DOHH2 (cell line): ENCODE measurements at regions not wholly inside any gene's neighbourhood (a gene's known extent, or its start where the extent isn't known, plus 50 kb on each side); places are given as distances from the start of the nearest gene placed in this dataset.
"Not testable (repeated sequence)": the region's sequence is repeated elsewhere in the genome, so short reads cannot be mapped to it uniquely, and the experiment has no call there.

Experiments used
- H3F3A ChIP-seq: fragments of 200-600 bp; sonication (generic), shearing (Covaris generic); 2 replicates; pipeline ENCODE4 v1.6.0; 2016; ENCODE audit warnings: antibody characterized with exemption, mild to moderate bottlenecking; ENCODE audit not compliant: control insufficient read depth, insufficient read depth
- H3K27ac ChIP-seq: fragments of 200-600 bp; sonication (generic); 2 replicates; pipeline ENCODE4 v1.5.1; 2014; ENCODE audit warnings: low read depth, mild to moderate bottlenecking, low read length, moderate library complexity
- H3K27me3 ChIP-seq: fragments of 200-600 bp; sonication (generic); 2 replicates; pipeline ENCODE4 v1.6.1; 2014; ENCODE audit warnings: mild to moderate bottlenecking, low read length, mixed read lengths; ENCODE audit not compliant: control insufficient read depth
- H3K36me3 ChIP-seq: fragments of 200-600 bp; sonication (generic); 2 replicates; pipeline ENCODE4 v1.6.1; 2014; ENCODE audit warnings: mild to moderate bottlenecking, low read length, moderate library complexity, mixed read lengths; ENCODE audit not compliant: control insufficient read depth
- H3K4me1 ChIP-seq: fragments of 200-600 bp; sonication (generic); 2 replicates; pipeline ENCODE4 v1.6.1; 2014; ENCODE audit warnings: mild to moderate bottlenecking, low read length, mixed read lengths; ENCODE audit not compliant: control insufficient read depth
- H3K4me2 ChIP-seq: fragments of 200-600 bp; sonication (generic); 2 replicates; pipeline ENCODE4 v1.6.0; 2014; ENCODE audit warnings: mild to moderate bottlenecking, low read length, moderate library complexity
- H3K4me3 ChIP-seq: fragments of 200-600 bp; sonication (generic); 2 replicates; pipeline ENCODE4 v1.5.1; 2014; ENCODE audit warnings: mild to moderate bottlenecking, low read length, mixed read lengths
- H3K79me2 ChIP-seq: fragments of 200-600 bp; sonication (generic); 2 replicates; pipeline ENCODE4 v1.6.1; 2014; ENCODE audit warnings: mild to moderate bottlenecking, low read length, mixed read lengths; ENCODE audit not compliant: control insufficient read depth
- H3K9me2 ChIP-seq: fragments of 200-600 bp; sonication (generic); replicated peaks from 2 replicates; pipeline ENCODE4 v1.6.1; 2014; ENCODE audit warnings: mild to moderate bottlenecking, low read length, mixed read lengths; ENCODE audit not compliant: control insufficient read depth
- H3K9me3 ChIP-seq: fragments of 200-600 bp; sonication (generic); 2 replicates; pipeline ENCODE4 v1.6.1; 2014; ENCODE audit warnings: antibody characterized with exemption, low read length, mixed read lengths; ENCODE audit not compliant: control insufficient read depth, insufficient read depth
- H4K20me1 ChIP-seq: fragments of 200-600 bp; sonication (generic); 2 replicates; pipeline ENCODE4 v1.6.0; 2014; ENCODE audit warnings: low read depth, mild to moderate bottlenecking, antibody characterized with exemption, low read length, moderate library complexity; ENCODE audit not compliant: control insufficient read depth, insufficient read depth
- EZH2phosphoT487 ChIP-seq: fragments of 200-600 bp; sonication (generic); IDR thresholded peaks from 2 replicates; pipeline ENCODE4 v1.6.1; 2017; ENCODE audit warnings: borderline replicate concordance, mild to moderate bottlenecking, antibody characterized with exemption, low read length, moderate library complexity, mixed read lengths
- TF ChIP-seq, protein P1 (sequence below): fragments of 200-600 bp; sonication (generic); IDR thresholded peaks from one replicate; pipeline ENCODE4 v1.5.1; 2014; ENCODE audit warnings: antibody characterized with exemption, mild to moderate bottlenecking, low read depth, low read length; ENCODE audit not compliant: poor library complexity, severe bottlenecking

DNA sequence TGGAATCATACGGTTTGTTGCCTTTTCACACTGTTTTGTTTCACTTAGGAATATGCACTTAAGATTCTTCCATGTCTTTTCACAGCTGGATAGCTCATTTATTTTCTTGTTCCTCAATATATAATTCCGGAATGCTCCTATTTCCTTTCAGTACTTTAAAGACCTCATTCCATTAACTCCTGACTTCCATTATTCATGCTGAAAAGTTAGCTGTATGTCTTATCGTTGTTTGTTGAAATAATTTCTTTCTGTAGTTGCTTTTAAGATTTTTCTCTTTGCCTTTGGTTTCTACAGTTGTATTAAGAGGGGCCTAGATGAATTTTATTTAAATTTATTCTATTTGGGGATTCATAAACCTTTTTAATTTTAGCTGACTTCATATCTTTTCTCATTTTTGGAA, 122.2 kb downstream of the ANXA2 start:
- no peaks in the 10 kb centered on the region for H3F3A ChIP-seq
- no peak for TF ChIP-seq EZH2phosphoT487
- no peaks in the 10 kb centered on the region for H3K79me2 ChIP-seq
- H3K4me1 ChIP-seq: no peaks in the 10 kb centered on the region
- no peaks in the 10 kb centered on the region for H3K36me3 ChIP-seq
- no peaks in the 10 kb centered on the region for H3K27me3 ChIP-seq
- H3K9me3 ChIP-seq: peaks cover 9% of the 10 kb centered on the region; the same call in 1 of the 2 replicates
- no peaks in the 10 kb centered on the region for H4K20me1 ChIP-seq
- H3K4me2 ChIP-seq: no peak overlapping the region
- no peak overlapping the region for H3K27ac ChIP-seq
- no peaks in the 10 kb centered on the region for H3K9me2 ChIP-seq
- no peak overlapping the region for H3K4me3 ChIP-seq

DNA sequence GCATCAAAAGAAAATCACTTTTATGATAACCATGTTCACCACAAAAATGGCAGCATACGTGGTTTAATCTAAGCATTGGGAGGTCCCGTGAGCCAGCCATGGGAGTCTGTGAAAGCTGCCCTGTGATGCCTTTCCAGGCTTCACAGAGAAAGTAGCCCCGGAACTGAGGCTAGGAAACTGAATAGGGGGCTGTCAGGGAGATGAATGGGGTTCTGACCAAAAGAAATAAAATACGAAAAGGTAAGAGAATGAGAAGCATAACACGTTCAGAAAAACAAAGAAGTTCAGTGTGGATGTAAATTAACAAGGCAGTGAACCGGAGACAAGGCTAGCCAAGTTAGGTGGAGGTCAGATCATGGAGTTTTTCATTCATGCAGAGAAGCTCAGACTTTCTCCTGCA, 118.9 kb downstream of the ANXA2 start:
- Histone ChIP-seq H3K79me2 (no peaks in the 10 kb centered on the region), H3K27me3 (no peaks in the 10 kb centered on the region), H3K4me1 (no peaks in the 10 kb centered on the region), H3K27ac (no peak overlapping the region), H3K4me2 (no peak overlapping the region), H3K36me3 (no peaks in the 10 kb centered on the region), H4K20me1 (no peaks in the 10 kb centered on the region), H3K9me3 (peaks cover 9% of the 10 kb centered on the region; the same call in 1 of the 2 replicates), H3K4me3 (no peak overlapping the region), H3F3A (no peaks in the 10 kb centered on the region), H3K9me2 (no peaks in the 10 kb centered on the region)
- no peak for TF ChIP-seq EZH2phosphoT487
- TF ChIP-seq, protein P1, sequence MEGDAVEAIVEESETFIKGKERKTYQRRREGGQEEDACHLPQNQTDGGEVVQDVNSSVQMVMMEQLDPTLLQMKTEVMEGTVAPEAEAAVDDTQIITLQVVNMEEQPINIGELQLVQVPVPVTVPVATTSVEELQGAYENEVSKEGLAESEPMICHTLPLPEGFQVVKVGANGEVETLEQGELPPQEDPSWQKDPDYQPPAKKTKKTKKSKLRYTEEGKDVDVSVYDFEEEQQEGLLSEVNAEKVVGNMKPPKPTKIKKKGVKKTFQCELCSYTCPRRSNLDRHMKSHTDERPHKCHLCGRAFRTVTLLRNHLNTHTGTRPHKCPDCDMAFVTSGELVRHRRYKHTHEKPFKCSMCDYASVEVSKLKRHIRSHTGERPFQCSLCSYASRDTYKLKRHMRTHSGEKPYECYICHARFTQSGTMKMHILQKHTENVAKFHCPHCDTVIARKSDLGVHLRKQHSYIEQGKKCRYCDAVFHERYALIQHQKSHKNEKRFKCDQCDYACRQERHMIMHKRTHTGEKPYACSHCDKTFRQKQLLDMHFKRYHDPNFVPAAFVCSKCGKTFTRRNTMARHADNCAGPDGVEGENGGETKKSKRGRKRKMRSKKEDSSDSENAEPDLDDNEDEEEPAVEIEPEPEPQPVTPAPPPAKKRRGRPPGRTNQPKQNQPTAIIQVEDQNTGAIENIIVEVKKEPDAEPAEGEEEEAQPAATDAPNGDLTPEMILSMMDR: no peak

DNA sequence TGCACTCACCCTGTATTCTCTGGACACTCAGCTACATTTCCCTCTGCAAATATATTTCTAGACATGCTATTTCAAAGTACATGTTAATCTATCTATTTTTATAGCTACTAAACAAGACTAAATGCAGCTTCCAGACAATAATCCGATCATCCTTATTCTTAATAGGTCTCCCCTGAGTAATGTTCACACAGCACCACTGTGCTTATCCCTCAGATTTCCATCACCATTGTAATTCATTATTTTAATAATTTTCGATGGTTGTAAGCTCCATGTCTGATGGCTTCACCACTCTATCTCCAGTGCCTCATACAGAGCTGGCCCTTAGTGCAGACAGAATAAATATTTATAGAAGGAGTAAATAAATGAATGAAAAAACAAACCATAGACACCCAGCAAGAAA, 117.5 kb downstream of the ANXA2 start:
- Histone ChIP-seq H3K9me2 (no peaks in the 10 kb centered on the region), H4K20me1 (no peaks in the 10 kb centered on the region), H3K4me3 (no peak overlapping the region), H3K9me3 (peaks cover 4% of the 10 kb centered on the region; the same call in 1 of the 2 replicates), H3K27me3 (no peaks in the 10 kb centered on the region), H3K27ac (no peak overlapping the region), H3K4me1 (no peaks in the 10 kb centered on the region), H3F3A (no peaks in the 10 kb centered on the region), H3K79me2 (no peaks in the 10 kb centered on the region), H3K36me3 (no peaks in the 10 kb centered on the region), H3K4me2 (no peak overlapping the region)
- TF ChIP-seq EZH2phosphoT487: no peak
- TF ChIP-seq, protein P1: no peak

DNA sequence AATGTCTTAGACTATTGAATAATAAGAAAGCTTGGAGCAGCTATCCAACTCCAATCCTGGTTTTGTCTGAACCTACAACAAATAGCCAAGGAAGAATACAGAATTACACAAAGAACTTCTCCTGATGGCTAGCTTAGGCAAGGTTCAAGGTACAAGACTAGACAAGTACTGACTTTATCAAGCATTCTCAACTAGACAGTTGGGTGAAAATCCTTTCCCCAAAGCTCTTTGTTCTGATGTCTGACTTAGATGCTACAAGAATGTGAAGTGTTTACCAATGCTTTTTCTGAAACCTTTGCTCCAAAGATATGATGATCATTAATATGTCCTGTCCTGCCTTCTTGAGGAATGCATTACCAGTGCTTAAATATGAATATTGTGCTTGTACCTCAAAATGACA, 113.8 kb downstream of the ANXA2 start:
- H3F3A ChIP-seq: no peaks in the 10 kb centered on the region
- H3K9me2 ChIP-seq: no peaks in the 10 kb centered on the region
- no peaks in the 10 kb centered on the region for H3K4me1 ChIP-seq
- H3K27ac ChIP-seq: no peak overlapping the region
- H4K20me1 ChIP-seq: no peaks in the 10 kb centered on the region
- TF ChIP-seq, protein P1: no peak
- no peak for TF ChIP-seq EZH2phosphoT487
- no peaks in the 10 kb centered on the region for H3K79me2 ChIP-seq
- no peaks in the 10 kb centered on the region for H3K36me3 ChIP-seq
- H3K4me2 ChIP-seq: no peak overlapping the region
- no peaks in the 10 kb centered on the region for H3K9me3 ChIP-seq
- H3K4me3 ChIP-seq: no peak overlapping the region
- H3K27me3 ChIP-seq: no peaks in the 10 kb centered on the region

DNA sequence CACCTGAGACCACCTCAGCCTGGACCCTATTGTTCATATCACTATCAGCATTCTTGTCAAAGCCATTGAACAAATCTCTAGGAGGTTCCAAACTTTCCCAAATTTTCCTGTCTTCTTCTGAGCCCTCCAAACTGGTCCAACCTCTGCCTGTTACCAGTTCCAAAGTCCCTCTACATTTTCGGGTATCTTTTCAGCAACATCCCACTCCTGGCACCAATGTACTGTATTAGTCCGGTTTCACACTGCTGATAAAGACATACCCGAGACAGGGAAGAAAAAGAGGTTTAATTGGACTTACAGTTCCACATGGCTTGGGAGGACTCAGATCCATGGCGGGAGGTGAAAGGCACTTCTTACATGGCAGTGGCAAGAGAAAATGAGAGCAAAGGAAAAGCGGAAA, 101.9 kb downstream of the ANXA2 start:
- H3K36me3 ChIP-seq, H3K79me2 ChIP-seq, H4K20me1 ChIP-seq, H3K9me3 ChIP-seq, H3K4me2 ChIP-seq, H3F3A ChIP-seq, H3K4me1 ChIP-seq, H3K4me3 ChIP-seq, H3K27me3 ChIP-seq, H3K9me2 ChIP-seq, H3K27ac ChIP-seq: not testable (repeated sequence)
